ENCODE measurements at regions not wholly inside any gene's neighbourhood (a gene's known extent, or its start where the extent isn't known, plus 50 kb on each side); places are given as distances from the start of the nearest gene placed in this dataset.

DNA sequence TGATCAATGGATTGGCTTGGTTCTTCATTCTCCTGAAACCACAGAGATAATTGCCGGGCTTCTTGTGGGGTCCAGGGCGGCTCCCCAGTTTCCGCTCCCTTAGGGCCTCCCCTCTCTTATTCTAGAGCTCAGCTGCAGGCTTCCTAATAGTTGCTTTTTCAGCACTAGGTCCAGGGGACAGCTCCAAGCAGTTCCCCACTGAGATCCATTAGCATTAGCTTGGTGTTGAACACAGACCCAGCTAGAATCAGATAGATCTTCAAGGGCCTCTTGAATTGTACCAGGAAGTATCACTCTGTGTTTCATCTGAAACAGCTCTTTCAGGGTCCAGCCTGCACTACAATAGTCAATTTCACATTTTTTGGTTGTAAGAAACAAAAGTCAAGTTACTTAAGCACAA is 238.7 kb downstream of the SEC23IP start:
- TF ChIP-seq, protein P1, sequence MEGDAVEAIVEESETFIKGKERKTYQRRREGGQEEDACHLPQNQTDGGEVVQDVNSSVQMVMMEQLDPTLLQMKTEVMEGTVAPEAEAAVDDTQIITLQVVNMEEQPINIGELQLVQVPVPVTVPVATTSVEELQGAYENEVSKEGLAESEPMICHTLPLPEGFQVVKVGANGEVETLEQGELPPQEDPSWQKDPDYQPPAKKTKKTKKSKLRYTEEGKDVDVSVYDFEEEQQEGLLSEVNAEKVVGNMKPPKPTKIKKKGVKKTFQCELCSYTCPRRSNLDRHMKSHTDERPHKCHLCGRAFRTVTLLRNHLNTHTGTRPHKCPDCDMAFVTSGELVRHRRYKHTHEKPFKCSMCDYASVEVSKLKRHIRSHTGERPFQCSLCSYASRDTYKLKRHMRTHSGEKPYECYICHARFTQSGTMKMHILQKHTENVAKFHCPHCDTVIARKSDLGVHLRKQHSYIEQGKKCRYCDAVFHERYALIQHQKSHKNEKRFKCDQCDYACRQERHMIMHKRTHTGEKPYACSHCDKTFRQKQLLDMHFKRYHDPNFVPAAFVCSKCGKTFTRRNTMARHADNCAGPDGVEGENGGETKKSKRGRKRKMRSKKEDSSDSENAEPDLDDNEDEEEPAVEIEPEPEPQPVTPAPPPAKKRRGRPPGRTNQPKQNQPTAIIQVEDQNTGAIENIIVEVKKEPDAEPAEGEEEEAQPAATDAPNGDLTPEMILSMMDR (IDR thresholded peaks at IDR 0.05; ENCODE audit: control insufficient read depth, extremely low read depth, insufficient read depth): no peak
- no peak overlapping the region for H3K4me3 ChIP-seq (ENCODE audit: low read depth, low read length)
- no peak for DNase-seq (ENCODE audit: low read depth)

DNA sequence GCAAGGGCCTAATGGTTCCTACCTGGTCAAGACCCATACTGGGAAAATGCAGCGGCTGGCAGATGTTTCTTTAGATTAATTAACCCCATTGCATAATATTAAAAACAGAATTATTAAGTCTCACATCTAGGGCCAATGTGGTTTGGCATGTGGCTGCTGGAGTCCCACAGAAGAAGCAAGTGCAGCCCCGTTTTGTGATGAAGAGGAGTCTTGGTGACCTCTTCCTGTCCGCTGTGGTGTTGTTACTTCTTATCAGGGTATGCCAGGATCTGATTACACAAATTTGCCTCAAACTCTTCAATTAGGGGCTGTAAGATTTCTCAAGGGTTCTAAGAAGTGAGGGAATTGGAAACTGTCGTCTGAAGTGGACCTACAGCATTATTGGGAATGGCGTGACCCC is 240.3 kb downstream of the SEC23IP start:
- no peak for DNase-seq (ENCODE audit: low read depth)
- TF ChIP-seq, protein P1 (IDR thresholded peaks at IDR 0.05; ENCODE audit: control insufficient read depth, extremely low read depth, insufficient read depth): no peak
- H3K4me3 ChIP-seq (ENCODE audit: low read depth, low read length): no peak overlapping the region

DNA sequence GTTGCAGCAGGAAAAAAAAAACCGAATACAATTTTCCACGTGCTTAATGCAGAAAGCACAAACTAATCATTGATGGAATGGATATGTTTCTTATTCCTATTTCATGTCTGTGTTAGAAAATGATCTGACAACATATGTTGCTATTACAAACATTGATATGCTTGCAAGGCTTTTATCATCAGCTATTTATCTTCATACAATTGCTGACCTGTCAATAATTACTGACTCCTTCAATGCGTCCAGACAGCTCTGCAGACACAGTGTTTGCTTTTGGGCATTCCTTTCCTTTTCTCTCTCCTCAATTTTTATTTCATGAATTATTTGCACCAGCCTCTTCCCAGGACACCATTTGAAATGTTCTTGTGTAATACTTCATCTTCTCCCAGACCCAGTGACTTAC is 246.2 kb downstream of the SEC23IP start:
- no peak overlapping the region for H3K4me3 ChIP-seq (ENCODE audit: low read depth, low read length)
- DNase-seq (ENCODE audit: low read depth): no peak
- TF ChIP-seq, protein P1 (IDR thresholded peaks at IDR 0.05; ENCODE audit: control insufficient read depth, extremely low read depth, insufficient read depth): no peak

DNA sequence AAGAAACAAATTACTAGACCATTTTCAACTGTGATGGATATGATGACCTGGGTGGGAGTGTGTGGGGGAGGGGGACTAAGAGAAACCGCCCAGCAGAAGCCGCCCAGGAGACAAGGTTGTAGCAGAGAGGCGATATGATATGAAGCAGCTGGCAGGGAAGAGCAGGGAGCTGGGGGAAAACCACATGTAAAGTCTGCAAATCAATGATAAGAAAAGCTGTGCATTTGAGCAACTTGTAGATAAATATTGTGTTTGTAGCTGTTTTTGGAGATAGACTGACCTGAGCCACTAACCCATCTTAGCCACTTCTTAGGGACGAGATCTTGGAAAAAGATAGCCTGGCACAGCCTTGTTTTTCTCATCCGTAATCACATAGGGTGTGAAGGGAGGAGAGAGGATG is 252.6 kb downstream of the SEC23IP start:
- DNase-seq (ENCODE audit: low read depth): no peak
- H3K4me3 ChIP-seq (ENCODE audit: low read depth, low read length): no peak overlapping the region
- TF ChIP-seq, protein P1 (IDR thresholded peaks at IDR 0.05; ENCODE audit: control insufficient read depth, extremely low read depth, insufficient read depth): no peak

DNA sequence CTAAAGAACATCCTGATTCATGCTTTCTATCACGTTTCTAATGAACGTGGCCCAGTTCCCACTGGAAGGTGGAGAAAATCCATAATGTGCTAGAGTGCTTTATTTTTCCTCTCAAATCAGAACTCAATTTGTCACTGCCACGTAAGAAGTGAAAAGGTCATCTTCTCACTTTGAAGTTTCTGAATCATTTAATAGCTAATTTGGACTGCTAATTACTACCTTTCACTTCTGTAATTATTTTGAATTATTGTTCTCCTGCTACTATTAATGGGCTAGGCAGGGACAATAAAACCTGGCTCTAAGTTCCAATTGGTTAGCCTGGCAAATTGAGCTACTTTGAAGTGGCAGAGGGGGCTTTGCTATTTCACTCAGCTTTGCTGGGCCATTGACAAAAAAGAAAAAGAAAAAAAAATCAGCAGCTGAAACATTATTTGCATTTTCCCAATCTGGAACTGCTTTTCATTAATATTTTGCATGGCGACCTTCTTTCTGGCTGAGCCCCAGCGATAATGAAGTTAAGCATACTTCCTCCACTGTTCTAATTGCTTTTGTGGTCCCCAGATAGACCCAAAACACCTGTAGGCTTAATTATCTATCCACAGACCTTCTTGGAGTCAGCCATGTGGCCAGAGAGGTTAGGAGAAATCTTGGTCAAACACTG is 264.2 kb downstream of the SEC23IP start:
- no peak overlapping the region for H3K4me3 ChIP-seq (ENCODE audit: low read depth, low read length)
- DNase-seq (ENCODE audit: low read depth): no peak
- TF ChIP-seq, protein P1 (IDR thresholded peaks at IDR 0.05; ENCODE audit: control insufficient read depth, extremely low read depth, insufficient read depth): no peak

DNA sequence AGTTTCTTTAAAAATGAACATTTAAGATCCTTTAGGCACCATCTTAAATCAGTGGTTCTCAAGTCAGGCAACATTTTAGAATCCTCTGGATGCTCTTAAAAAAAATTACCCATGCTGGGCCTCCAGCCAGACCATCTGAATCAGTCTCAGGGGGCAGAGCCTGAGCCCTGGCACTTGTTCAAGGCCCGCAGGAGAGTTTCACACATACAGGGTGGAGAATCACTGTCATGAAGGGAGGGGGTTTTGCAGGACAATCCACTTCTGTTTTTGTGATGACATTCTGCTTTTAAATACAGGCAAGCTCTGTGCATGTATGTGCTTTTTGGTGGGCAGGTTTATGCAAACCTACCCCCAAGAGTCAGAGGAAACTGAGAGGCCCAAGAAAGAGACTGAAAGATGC is 268.6 kb downstream of the SEC23IP start:
- no peak overlapping the region for H3K4me3 ChIP-seq (ENCODE audit: low read depth, low read length)
- TF ChIP-seq, protein P1 (IDR thresholded peaks at IDR 0.05; ENCODE audit: control insufficient read depth, extremely low read depth, insufficient read depth): no peak
- DNase-seq (ENCODE audit: low read depth): no peak

DNA sequence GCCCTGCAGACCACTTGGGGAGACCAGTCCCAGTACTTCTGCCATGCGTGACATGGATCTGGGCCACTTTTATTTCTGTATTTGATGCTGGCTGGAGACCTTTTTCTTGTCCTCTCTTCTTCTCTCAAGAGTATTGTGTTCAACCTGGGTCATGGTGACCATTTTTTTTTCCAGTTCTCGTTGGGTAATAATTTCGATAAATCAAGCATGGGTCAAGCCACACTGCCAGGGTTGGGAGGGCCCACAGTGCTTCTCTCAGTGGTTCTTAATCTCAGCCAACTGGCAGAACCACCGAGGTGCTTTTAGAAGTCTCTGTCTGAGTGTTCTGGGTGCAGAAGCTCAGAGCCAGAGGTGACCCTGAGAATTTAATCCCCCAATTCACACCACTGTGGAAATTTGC is 269.9 kb downstream of the SEC23IP start:
- TF ChIP-seq, protein P1 (IDR thresholded peaks at IDR 0.05; ENCODE audit: control insufficient read depth, extremely low read depth, insufficient read depth): no peak
- DNase-seq (ENCODE audit: low read depth): no peak
- no peak overlapping the region for H3K4me3 ChIP-seq (ENCODE audit: low read depth, low read length)
